GM13977 (cell line): ENCODE measurements at regions not wholly inside any gene's neighbourhood (a gene's known extent, or its start where the extent isn't known, plus 50 kb on each side); places are given as distances from the start of the nearest gene placed in this dataset.

Source experiments
- DNase-seq: peaks from one replicate; pipeline ENCODE4 v3.0.0; 2012; ENCODE audit warnings: low spot score
- CTCF ChIP-seq: IDR thresholded peaks from 2 replicates; pipeline ENCODE4 v1.5.1; 2012; ENCODE audit warnings: mild to moderate bottlenecking, control low read depth; ENCODE audit not compliant: insufficient read depth; ENCODE audit errors: extremely low read depth, missing control alignments
- in situ Hi-C: fragments of 300-500 bp; cut with MboI; formaldehyde crosslinking; loops from one replicate; pipeline ENCODE4 v1.12.0; 2022; ENCODE audit warnings: low sequenced_read_pairs, low pct_unique_long_range_greater_than_20kb, mixed read lengths, inconsistent platforms; ENCODE audit not compliant: unreplicated experiment

- TF ChIP-seq CTCF: no peak
- no peak for DNase-seq
- in situ Hi-C loops: no loop called here
Measured at GRCh38 chr3:106386050-106386449, 517.2 kb upstream of the CBLB start.

DNA sequence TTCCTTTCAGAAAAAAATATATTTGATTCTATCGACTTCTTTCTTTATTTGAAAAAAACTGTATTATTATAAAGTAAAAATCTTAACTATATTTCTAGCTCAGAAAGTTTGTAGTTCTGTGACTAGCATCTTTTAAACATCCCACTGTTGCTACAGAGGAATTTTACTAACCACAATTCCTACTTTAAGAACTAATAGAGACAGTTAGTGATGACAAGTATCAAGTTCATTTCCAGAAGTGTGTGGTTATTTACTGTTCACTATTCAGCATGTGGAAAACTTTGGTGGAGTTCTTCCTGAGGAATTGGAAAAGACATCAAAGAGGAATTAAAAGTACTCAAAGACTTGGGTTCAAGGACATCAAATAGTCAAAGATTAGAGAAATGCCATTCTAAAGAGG is 524.1 kb upstream of the CBLB start:
- in situ Hi-C loops: no loop called here
- TF ChIP-seq CTCF: no peak
- DNase-seq: no peak

DNA sequence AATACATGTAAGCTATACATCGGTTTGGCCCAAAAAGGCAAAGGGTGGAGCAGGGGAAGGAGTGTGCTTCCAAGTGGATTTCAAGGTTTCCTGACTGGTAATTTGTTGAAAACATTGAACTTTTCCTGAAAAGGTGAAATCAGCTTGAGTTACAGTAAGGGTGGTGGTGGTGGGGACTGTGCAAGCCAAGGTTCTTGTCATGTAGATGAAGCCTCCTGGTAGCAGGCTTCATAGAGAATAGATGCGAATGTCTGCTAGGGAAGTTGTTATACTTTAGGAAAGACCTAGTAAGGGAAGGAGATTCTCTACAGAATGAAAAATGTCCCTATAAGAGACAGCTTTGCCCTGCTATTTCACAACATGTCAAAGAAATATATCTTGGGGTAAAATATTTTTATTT is 528.2 kb upstream of the CBLB start:
- in situ Hi-C loops: no loop called here
- no peak for DNase-seq
- no peak for TF ChIP-seq CTCF

GRCh38 chr3:106398891-106399600 is 530.2 kb upstream of the CBLB start:
- no peak for DNase-seq
- in situ Hi-C loops: no loop called here
- no peak for TF ChIP-seq CTCF

DNA sequence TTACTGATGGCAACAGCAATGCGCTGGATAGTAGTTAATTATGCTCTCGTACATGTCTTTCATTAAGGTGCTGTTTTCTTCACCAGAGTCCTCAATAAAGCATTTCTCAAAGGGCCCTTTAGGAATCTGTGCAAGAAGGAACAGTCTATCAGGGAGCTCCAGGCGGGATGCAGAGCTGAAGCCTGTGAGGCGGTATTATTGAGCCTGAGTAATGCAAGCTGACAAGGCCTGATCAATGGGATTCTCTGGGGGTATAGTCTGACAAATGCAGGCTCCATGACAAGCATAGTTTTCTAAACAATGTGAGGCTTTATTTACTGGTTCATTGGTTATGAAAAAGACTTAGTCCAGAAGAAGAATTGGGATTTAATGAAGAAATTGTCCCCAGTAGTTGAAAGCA is 530.9 kb upstream of the CBLB start:
- TF ChIP-seq CTCF: no peak
- in situ Hi-C loops: no loop called here
- no peak for DNase-seq

- in situ Hi-C loops: no loop called here
- no peak for DNase-seq
- no peak for TF ChIP-seq CTCF
Measured at GRCh38 chr3:106401666-106402490, 533.1 kb upstream of the CBLB start.
